ENCODE measurements at regions not wholly inside any gene's neighbourhood (a gene's known extent, or its start where the extent isn't known, plus 50 kb on each side); places are given as distances from the start of the nearest gene placed in this dataset.
"Not testable (repeated sequence)": the region's sequence is repeated elsewhere in the genome, so short reads cannot be mapped to it uniquely, and the experiment has no call there.

DNA sequence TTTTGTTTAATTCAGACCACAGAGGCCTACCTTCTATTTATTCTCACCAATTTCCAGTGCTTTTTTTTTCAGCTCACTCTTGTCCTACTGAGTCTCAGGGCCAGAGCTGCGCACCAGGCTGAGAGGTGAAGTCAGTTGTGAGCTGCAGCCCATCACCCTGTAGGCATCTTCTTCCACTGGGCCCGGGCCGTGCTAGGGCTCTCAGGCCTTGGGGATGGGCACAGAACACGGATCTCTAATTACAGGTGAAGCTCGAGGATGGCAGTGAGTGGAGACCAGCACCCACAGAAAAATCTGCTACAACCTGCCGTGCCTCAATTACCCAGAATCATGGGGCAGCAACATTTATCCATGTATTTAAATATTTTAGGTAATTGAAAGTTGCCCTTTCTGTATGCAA is 82.1 kb downstream of the IRX5 start:
- DNase-seq = no peak
- in situ Hi-C loops (cut with MboI; ENCODE audit: low pct_unique_long_range_greater_than_20kb, low sequenced_read_pairs) = no loop called here

DNA sequence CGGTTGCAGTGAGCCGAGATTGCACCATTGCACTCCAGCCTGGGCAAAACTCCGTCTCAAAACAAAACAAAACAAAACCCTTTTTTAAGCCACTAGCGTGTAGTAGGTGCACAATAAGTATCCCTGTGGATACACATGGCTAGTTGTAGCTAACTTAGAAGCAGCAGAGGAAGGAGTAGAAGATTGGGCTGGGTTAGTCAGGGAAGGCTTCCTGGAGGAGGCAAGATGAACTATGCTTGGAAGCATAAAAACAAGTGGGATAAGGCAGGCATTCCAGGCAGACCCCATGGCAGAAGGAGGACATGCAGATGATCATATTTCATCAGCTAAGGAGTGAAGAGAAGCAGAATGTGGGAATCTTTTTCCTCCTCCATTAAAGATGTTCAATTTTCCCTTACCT is 83.4 kb downstream of the IRX5 start:
- in situ Hi-C loops (cut with MboI; ENCODE audit: low pct_unique_long_range_greater_than_20kb, low sequenced_read_pairs) = no loop called here
- DNase-seq = no peak

- no peak for DNase-seq
- in situ Hi-C loops (cut with MboI; ENCODE audit: low pct_unique_long_range_greater_than_20kb, low sequenced_read_pairs) = no loop called here
Measured at GRCh38 chr16:55015181-55015913, 84.7 kb downstream of the IRX5 start.

DNA sequence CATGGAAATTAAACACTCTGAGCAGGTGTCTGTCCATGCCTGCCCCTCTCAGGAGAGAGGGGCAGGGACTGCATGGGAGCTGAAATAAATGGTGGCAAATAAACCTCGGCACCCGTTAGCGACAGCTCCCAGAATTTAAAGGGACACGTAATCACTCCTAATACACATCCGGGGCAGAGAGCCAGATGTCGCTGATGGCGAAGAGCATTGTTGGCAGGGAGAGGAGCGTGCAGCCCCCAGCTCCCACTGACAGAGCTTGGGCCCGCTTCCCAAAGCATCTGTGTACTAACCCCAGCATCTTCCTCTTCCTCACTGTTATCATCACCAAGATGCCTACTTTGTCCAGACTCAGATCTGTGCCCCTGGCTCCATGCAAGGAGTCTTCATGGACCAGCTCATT is 85.8 kb downstream of the IRX5 start:
- in situ Hi-C loops (cut with MboI; ENCODE audit: low pct_unique_long_range_greater_than_20kb, low sequenced_read_pairs) = no loop called here

DNA sequence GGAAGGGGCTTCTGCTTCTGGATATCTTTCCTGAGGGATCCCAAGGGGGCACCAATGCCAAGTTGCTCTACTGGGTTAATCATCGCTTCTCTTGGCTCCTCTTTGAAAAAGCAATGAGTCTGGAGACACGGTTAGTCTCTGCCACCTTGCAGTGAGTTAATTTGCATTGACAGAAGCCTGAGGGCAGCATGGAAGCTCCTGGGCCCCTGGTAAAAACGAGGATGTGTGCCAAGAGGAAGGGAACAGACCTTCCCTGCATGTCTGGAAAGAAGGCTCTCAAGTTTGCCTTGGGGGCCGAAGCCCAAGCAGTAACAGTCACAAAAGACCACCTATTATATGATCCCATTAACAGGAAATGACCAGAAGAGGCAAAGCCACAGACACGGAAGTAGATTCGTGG is 86.7 kb downstream of the IRX5 start:
- no peak for DNase-seq
- in situ Hi-C loops (cut with MboI; ENCODE audit: low pct_unique_long_range_greater_than_20kb, low sequenced_read_pairs) = no loop called here

More for the DNA sequence above, 85.8 kb downstream of the IRX5 start:
- no peak for DNase-seq

- in situ Hi-C loops (cut with MboI; ENCODE audit: low pct_unique_long_range_greater_than_20kb, low sequenced_read_pairs) = no loop called here
- DNase-seq = no peak
Measured at GRCh38 chr16:55018881-55019280, 88.2 kb downstream of the IRX5 start.

DNA sequence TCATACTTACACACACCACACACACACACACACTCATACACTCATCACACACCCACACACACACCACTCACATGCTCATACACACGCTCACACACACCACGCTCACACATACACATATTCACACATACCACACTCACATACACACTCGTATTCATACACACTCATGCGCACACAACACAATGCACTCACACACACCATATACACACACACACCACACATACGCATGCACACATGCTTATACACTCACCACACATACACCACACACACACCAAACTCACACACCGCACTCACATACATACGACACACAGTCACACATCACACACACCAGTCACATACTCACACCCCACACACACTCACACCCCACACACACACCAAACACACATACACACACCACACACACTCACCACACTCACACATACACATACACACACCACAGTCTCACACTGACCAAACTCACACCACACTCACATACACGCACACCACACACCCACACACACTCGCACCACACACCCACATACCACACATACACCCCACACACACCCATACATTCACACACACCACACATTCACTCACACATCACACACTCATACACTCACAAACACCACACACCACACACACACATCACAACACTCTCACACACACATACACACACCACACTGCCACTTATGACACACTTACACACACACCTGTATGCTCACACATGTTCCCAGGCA is 88.9 kb downstream of the IRX5 start:
- DNase-seq = no peak
- in situ Hi-C loops (cut with MboI; ENCODE audit: low pct_unique_long_range_greater_than_20kb, low sequenced_read_pairs) = no loop called here

DNA sequence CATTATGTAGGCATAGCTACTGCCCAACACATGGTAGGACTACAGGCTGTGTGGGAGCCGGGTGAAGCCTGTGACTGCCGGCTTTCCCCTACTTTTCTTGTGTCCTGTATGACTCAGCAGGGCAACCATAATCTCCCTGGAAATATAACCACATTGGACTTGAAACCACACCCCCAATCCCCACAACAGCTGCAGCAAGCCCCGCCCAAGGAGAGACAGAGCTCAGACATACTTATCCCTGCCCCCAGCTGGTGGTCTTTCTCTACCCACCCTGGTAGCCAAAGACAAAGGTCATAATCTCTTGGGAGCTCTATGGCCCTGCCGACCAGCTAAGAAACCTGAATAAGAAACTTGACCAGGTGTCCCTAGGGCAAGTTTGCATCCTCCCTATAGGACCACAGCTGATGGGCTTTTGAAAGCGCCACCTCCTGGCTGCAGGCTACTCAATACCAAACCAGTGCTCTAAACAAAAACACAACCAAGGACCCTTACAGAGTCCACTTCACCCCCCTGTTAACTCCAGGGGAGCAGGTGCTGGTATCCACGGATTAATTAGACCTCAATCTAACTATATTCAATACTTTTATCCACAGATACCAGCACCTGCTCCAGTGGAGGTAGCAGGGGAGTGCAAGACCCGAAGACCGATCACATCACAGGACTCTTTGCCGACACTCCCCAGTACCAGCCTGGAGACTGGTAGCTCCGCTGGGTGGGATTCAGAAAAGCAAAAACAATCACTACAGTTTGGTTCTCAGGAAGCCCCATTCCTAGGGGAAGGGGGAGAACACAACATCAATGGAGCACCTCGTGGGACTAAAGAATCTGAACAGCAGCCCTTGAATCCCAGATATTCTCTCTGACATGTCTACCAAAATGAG is 91.2 kb downstream of the IRX5 start:
- in situ Hi-C loops (cut with MboI; ENCODE audit: low pct_unique_long_range_greater_than_20kb, low sequenced_read_pairs) = no loop called here
- DNase-seq = peak; percentile 60

DNA sequence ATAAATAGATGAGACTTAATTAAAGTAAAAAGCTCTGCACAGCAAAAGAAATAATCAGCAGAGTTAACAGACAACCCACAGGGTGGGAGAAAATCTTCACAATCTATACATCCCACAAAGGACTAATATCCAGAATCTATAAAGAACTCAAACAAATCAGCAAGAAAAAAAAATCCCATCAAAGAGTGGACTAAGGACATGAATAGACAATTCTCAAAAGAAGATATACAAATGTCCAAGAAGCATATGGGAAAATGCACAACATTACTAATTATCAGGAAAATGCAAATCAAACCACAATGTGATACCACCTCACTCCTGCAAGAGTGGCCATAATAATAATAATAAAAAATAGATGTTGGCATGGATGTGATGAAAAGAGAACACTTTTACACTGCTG is 96.6 kb downstream of the IRX5 start:
- DNase-seq; in situ Hi-C loops (cut with MboI; ENCODE audit: low pct_unique_long_range_greater_than_20kb, low sequenced_read_pairs): not testable (repeated sequence)

GRCh38 chr16:55029509-55029908 is 98.8 kb downstream of the IRX5 start:
- in situ Hi-C loops (cut with MboI; ENCODE audit: low pct_unique_long_range_greater_than_20kb, low sequenced_read_pairs) = no loop called here
- DNase-seq = no peak

DNA sequence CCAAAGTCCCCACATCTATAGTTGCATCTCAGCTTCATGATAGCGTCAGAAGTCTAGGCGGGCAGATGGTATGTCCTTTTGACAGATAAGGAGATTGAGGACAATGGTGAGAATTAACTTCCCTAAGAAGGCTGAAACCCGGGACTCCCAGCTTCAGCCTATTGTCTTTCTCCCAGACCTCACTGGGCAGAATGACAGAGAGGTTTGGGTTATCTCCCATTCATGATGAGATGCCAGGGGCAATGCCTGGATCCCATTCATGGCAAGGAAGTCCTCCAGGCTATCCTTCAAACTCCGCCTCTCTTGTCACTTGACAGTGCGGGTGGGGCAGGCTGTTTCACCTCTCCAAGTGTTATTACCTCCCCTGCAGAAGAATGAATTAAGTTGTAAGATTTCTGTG is 100.3 kb downstream of the IRX5 start:
- in situ Hi-C loops (cut with MboI; ENCODE audit: low pct_unique_long_range_greater_than_20kb, low sequenced_read_pairs) = no loop called here
- no peak for DNase-seq

DNA sequence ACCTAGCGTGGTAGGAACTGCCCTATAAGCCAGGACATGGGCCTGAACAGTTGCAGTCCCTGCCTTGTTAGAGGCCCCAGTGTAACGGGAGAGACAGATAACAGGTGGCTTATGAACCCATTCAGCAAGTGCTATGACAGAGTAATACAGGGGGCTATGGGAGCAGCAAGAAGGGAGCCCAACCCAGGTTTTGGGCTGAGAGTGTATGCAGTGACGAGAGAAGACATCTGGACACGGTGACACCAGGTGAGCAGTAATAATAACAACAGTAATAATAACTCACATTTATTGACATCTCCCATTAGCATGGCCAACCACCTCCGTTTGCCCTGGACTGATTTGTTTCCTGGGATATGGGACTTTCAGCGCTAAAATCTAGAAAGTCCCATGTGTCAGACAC is 100.8 kb downstream of the IRX5 start:
- in situ Hi-C loops (cut with MboI; ENCODE audit: low pct_unique_long_range_greater_than_20kb, low sequenced_read_pairs) = no loop called here
- DNase-seq = no peak

GRCh38 chr16:55033225-55034156 is 102.8 kb downstream of the IRX5 start:
- in situ Hi-C loops (cut with MboI; ENCODE audit: low pct_unique_long_range_greater_than_20kb, low sequenced_read_pairs) = no loop called here
- DNase-seq = no peak

DNA sequence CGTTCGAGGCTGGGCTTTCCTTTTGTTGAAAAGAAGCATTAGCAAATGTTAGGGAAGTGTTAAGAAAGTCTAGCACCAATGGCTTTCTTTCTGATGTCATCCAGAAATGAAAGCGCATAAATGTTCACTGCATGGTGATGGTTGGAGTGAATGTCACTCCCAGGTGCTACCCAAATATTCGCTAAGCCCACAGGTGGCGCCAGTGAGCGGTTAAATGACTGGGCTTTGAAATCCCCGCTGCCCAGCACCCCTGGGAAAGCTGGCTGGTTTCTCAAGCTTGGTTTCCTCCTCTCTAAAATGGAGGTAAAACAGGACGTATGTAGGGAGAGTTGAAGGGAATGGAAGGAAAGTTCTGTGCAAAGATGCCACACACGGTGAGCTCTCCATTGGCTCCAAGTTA is 104.4 kb downstream of the IRX5 start:
- DNase-seq = peak; percentile 46
- in situ Hi-C loops (cut with MboI; ENCODE audit: low pct_unique_long_range_greater_than_20kb, low sequenced_read_pairs) = no loop called here

DNA sequence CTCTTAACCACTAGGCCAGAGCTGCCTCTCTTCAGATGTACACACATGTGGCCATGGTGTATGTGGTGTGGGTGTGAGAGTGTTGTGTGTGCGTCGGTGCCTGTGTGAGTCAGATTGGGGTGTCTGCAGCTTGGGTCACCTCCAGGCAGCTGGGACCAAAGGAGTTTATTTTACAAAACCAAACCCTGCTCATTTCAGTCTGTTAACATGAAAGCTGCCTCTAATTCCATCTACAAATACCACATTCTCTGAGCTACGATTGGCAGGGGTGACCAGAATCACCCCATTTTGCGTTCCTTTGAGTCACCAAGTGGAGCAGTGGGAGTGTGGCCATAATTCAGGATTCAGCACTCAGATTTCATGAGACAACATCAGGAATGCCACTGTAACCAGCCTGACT is 105.3 kb downstream of the IRX5 start:
- no peak for DNase-seq
- in situ Hi-C loops (cut with MboI; ENCODE audit: low pct_unique_long_range_greater_than_20kb, low sequenced_read_pairs) = no loop called here

DNA sequence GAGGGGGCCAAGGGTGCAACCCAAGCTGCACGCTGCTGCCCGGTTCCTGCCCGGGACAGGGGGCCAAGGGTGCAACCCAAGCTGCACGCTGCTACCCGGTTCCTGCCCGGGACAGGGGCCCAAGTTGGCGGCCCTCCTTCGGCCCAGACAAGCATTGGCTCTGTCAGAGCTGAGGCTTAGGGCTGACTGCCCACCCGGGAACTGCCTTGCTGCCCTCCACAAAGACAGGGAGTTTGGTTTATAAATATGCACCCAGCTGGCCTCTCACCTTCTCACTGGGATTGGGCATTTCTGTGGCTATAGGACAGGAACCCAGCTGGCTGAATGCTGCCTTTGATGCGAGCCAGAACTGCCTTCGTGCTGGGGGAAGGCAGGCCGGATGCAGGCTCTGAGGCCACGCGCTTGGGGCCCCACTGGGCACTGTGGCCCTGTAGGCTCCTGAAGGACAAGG is 105.7 kb downstream of the IRX5 start:
- in situ Hi-C loops (cut with MboI; ENCODE audit: low pct_unique_long_range_greater_than_20kb, low sequenced_read_pairs) = no loop called here
- DNase-seq = no peak

DNA sequence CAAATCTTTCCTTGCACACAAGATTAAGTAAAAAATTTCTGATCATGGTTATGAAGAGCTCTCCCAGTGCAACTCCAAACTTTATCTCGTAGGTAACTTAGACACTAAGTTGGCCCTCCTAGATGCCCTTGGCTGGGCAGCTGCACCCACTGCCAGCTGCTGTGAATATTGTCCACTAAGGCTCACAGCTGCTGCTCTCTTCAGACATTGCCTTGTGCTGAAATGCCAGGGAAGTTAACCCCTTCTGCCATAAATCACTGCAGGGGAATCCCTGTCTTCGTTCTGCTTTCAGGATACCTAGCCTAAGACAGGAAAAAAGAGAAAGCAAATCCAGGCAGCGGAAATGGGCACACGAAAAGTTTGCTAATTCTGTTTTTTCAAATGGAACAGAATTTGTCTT is 106.4 kb downstream of the IRX5 start:
- no peak for DNase-seq
- in situ Hi-C loops (cut with MboI; ENCODE audit: low pct_unique_long_range_greater_than_20kb, low sequenced_read_pairs) = no loop called here

DNA sequence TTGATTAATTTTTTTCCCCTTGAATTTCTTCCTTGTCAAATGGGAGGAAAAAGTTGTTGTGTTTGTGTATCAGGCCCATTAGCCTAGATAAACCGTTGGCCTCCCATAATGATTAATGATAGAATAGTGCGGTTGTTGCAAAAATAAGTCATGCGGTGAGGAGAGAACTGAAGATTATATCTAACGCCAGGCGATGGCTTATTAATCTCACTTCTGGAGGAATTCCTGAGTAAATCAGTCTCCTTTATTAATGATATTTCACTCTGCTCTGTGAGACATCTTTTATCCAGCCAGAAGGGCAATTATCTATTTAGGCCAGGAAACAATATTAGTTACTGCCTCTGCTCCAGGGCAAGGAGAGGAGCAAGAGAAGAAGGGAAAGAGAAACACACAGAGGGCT is 107.3 kb downstream of the IRX5 start:
- DNase-seq = no peak
- in situ Hi-C loops (cut with MboI; ENCODE audit: low pct_unique_long_range_greater_than_20kb, low sequenced_read_pairs) = no loop called here

- DNase-seq = no peak
- in situ Hi-C loops (cut with MboI; ENCODE audit: low pct_unique_long_range_greater_than_20kb, low sequenced_read_pairs) = no loop called here
Measured at GRCh38 chr16:55039042-55039441, 108.4 kb downstream of the IRX5 start.
